Fibroblast of peridontal ligament (primary cell): ENCODE measurements at regions not wholly inside any gene's neighbourhood (a gene's known extent, or its start where the extent isn't known, plus 50 kb on each side); places are given as distances from the start of the nearest gene placed in this dataset.

ENCODE experiments used
- DNase-seq: peaks from one replicate; pipeline ENCODE4 v3.0.0-alpha.2; 2010; ENCODE audit errors: extremely low read depth

- peak; percentile 81 for DNase-seq
Observed at GRCh38 chr22:46054091-46055073, 77.4 kb upstream of the WNT7B start.

GRCh38 chr22:46055181-46055875 is 78.4 kb upstream of the WNT7B start:
- peak; percentile 31 for DNase-seq

GRCh38 chr22:46055911-46056545 is 79.1 kb upstream of the WNT7B start:
- DNase-seq = peak; percentile 35

DNA sequence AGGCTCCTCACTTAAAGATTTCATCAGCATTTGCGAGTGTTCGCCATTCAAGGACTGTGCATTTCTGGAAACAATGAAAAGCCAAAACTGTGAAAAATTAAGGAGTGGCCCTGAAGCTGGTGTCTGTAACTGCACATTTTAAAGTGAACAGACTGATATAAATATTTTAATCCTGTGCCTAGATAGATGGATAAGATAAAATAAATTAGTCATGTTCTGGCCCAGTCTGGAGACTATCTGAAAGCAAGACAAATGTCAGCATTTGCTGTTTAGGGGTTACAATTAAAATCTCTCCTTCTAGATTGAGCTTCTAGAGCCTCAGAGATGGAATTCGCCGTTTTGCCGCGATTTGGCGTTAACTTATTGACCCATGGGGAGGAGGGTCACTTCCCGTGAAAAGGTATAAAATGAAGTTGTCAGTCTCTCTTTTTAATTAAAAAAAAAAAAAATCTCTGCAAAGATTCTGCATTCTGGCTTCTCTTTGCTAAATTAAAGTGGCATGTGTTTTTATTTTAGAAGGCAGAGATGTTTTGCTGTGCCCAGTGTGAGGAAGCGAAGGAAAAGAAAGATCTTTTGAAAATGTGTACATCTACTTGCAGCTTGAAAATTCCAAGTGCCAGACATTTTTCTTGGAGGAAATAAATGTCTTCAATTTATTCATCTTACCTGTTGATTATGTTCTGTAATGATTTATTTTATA is 79.7 kb upstream of the WNT7B start:
- DNase-seq = peak; percentile 63

- peak; percentile 69 for DNase-seq
Observed at GRCh38 chr22:46057246-46058090, 80.5 kb upstream of the WNT7B start.

DNA sequence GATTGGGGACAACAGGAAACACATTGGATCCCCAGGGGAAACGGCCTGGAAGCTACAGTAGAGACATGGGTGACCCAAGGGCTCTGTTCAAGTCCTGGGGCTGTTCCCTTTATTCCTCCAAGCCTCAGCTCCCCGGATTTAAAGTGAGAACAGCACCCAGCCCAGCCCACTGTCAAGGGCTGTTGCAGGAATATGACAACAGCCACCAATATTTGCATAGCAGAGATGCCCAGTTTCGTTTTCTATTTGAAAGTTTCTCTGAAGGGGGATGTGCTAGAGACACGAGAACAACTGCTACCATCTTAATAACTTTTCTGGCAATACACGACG is 81.1 kb upstream of the WNT7B start:
- peak; percentile 89 for DNase-seq

DNA sequence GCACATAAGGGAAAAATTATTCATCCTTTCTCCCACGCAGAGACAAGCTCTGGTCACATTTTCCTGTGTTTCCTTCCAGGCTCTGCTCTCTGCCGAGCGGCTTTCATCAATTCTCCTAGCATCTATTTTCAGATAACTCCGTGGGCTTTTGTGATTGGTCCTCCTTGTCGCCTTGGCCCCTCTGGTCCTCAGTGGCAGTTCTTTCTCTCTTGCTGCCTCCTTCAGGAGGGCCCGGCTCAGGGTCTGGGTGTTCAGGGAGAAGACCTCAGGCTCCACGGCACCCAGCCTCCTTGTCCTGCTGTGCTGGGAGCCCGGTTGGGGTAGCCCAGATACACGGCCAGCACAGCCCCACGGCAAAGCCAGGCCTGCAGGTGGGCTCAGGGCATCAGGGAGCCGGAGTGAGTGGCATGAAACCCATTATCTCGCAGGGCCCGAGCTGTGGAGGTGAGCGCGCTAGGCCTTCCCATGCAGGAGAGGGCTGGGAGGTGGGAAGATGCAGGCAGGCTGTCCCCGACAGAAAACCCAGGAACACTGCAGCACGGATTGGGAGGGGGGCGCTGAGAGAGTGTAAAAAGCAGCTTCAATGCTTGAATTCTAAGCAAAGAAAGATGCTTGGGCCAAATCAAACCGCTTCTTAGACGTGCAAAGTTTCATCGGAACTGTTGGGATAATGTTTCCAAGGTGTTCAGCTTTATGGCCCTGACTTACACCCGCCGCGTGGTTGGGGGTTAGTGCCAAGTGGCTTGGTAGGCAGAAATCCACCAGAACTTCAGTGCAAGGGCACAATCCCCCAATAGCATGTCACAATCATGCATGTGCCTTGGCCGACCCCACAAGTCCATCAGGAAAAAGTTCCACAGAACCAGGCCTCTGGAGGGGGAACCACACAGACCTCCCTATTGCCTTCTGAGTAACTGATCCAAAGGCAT is 81.9 kb upstream of the WNT7B start:
- peak; percentile 57 for DNase-seq

GRCh38 chr22:46060292-46061123 is 83.5 kb upstream of the WNT7B start:
- peak; percentile 65 for DNase-seq

DNA sequence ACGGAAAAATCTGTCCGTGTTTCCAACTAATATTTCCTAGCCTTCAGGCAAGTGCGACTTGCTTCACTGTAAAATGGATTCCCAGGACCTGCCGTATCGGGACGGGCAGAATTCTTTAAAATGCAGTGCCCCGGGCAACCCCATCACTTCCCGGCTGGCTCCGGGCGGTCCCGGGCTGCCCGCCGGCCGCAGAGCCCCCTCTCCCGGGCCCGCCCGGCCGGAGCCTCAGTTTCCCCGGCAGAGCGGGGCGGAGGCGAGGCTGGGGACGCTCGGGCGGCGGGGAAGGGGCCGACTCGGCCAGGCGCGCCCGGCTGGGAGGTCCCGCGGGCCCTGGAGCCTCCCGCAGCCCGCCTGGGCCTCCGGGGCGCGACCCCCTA is 84.2 kb upstream of the WNT7B start:
- DNase-seq = no peak

GRCh38 chr22:46061501-46062231 is 84.7 kb upstream of the WNT7B start:
- DNase-seq = no peak

- no peak for DNase-seq
Observed at GRCh38 chr22:46062232-46062615, 85.3 kb upstream of the WNT7B start.

GRCh38 chr22:46062971-46063631 is 86.1 kb upstream of the WNT7B start:
- DNase-seq = no peak

- DNase-seq = peak; percentile 50
Observed at GRCh38 chr22:46063846-46064227, 86.5 kb upstream of the PPARA start.

DNA sequence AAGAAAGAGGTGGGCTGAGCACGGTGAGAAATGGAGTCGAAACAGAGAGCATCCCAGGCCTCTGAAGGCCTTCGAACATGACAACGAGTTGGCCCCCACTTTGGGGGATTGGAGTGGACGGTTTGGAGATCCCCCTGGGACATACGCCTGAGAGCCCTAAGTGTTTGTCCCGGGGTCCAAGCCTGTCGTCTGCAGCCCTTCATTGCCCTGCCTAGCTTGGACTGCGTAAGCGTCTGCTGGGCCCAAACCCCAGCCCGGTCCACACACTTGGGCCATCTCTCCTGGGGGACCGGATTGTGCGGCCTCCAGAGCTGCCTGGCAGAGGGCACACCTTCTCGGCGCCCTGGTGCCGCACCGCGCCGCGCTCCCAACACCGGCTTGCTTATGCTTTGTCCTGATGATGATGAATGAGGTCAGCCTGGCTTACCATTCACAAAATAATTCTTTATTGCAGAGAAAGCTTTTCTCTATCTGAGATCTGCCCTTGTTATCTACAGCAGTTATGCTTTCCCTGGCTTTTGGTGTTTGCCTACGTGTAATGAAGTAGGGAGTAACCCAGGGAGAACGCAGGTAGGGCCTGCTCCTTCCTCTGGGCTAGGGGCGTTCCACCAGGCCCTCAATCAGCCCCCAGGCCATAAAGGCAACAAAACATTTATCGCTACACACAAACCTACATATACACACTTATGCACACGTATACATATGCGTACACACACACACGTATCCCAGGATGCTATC is 85.9 kb upstream of the PPARA start:
- peak; percentile 65 for DNase-seq

DNA sequence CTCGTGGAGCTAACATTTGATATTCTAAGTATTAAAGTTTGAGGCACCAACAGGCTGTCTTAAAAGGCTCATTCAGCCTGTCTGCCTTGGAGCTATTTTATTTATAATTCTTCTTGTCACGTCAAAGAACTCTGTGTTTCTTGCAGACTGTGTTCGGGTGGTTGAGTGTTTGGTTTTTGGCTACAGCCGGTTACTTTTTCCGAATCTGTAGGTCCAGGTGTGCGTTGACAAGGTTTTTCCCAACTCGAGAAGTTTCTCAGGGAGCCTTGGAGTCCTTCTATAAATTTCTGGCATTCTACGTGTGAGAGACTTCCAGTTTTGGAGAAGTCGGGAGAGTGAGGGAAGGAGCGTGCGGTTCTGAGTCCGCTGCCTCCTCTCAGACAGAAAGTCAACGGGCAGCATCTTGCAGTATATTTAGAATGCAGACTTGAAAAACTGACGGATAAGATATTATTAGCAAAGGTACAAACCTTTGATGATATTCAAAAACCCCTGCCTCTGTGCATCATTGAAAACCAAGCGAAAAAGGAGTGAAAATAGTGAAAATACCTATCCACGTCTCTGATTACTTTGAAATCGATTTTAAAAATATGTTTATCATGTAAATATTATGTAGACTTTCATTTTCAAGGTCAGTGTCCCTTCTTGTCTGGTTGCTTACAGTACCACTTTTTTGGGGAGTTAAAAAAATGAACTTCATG is 85.2 kb upstream of the PPARA start:
- peak; percentile 71 for DNase-seq

GRCh38 chr22:46065691-46066454 is 84.5 kb upstream of the PPARA start:
- peak; percentile 70 for DNase-seq
